PC-3 (cell line): ENCODE measurements at regions not wholly inside any gene's neighbourhood (a gene's known extent, or its start where the extent isn't known, plus 50 kb on each side); places are given as distances from the start of the nearest gene placed in this dataset.

ENCODE experiments used
- EZH2 ChIP-seq: fragments of 300-600 bp; sonication (generic); IDR thresholded peaks from one replicate; pipeline ENCODE4 v1.6.1; 2017; ENCODE audit warnings: antibody characterized with exemption, mild to moderate bottlenecking, low read length; ENCODE audit not compliant: unreplicated experiment
- EZH2phosphoT487 ChIP-seq: fragments of 300-600 bp; sonication (generic); IDR thresholded peaks from 2 replicates; pipeline ENCODE4 v1.6.1; 2018; ENCODE audit warnings: mild to moderate bottlenecking, antibody characterized with exemption, low read length, borderline replicate concordance
- TF ChIP-seq, protein P1 (sequence below): fragments of 300-600 bp; sonication (generic); conservative IDR thresholded peaks from 2 replicates; pipeline ENCODE4 v1.5.1; 2017; ENCODE audit warnings: antibody characterized with exemption, low read depth, mild to moderate bottlenecking, low read length

DNA sequence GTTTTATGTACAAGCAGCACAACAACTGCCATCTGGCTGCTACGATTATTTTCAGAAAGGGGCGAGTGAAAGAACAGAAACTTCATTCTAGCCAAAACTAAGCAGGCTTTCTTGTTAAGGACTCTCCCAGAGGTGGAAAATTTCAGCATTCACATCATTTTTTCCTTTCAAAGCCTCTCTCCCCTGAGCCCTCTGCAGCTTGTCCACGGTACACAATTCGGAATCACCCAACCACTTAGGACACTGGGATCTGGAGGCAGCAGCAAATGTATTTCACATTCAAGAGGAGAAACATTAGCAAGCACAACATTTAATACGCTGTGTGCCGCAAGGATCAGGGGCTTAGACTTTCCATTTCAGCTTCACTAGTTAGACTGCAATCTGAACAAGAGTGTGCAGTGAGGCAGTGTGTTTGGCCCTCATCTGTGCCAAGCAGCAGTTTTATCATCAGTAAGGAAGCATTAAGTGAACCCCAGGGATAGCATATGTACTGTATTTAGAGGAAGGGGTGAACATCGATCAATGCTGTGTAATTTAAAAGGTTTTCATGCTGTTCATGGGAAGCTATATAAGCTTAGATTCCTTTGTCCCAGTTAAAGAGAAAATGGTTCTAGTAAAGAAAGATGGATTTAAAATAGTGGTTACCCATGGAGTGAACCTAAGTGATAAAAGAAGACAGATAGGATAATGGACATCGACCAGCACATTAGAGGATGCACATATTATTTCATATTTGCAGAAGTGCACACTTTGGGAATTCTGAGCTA lies 504.9 kb downstream of the TBL1XR1 start:
- TF ChIP-seq EZH2phosphoT487 = no peak
- TF ChIP-seq, protein P1, sequence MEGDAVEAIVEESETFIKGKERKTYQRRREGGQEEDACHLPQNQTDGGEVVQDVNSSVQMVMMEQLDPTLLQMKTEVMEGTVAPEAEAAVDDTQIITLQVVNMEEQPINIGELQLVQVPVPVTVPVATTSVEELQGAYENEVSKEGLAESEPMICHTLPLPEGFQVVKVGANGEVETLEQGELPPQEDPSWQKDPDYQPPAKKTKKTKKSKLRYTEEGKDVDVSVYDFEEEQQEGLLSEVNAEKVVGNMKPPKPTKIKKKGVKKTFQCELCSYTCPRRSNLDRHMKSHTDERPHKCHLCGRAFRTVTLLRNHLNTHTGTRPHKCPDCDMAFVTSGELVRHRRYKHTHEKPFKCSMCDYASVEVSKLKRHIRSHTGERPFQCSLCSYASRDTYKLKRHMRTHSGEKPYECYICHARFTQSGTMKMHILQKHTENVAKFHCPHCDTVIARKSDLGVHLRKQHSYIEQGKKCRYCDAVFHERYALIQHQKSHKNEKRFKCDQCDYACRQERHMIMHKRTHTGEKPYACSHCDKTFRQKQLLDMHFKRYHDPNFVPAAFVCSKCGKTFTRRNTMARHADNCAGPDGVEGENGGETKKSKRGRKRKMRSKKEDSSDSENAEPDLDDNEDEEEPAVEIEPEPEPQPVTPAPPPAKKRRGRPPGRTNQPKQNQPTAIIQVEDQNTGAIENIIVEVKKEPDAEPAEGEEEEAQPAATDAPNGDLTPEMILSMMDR = no peak
- TF ChIP-seq EZH2 = no peak
